ENCODE measurements at regions not wholly inside any gene's neighbourhood (a gene's known extent, or its start where the extent isn't known, plus 50 kb on each side); places are given as distances from the start of the nearest gene placed in this dataset.

GRCh38 chr12:11559626-11560340 is 89.7 kb upstream of the ETV6 start:
- TF ChIP-seq, protein P1, sequence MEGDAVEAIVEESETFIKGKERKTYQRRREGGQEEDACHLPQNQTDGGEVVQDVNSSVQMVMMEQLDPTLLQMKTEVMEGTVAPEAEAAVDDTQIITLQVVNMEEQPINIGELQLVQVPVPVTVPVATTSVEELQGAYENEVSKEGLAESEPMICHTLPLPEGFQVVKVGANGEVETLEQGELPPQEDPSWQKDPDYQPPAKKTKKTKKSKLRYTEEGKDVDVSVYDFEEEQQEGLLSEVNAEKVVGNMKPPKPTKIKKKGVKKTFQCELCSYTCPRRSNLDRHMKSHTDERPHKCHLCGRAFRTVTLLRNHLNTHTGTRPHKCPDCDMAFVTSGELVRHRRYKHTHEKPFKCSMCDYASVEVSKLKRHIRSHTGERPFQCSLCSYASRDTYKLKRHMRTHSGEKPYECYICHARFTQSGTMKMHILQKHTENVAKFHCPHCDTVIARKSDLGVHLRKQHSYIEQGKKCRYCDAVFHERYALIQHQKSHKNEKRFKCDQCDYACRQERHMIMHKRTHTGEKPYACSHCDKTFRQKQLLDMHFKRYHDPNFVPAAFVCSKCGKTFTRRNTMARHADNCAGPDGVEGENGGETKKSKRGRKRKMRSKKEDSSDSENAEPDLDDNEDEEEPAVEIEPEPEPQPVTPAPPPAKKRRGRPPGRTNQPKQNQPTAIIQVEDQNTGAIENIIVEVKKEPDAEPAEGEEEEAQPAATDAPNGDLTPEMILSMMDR (IDR thresholded peaks at IDR 0.05), result no peak
- no peak for TF ChIP-seq POLR2A (IDR thresholded peaks at IDR 0.05)
